ENCODE measurements at regions not wholly inside any gene's neighbourhood (a gene's known extent, or its start where the extent isn't known, plus 50 kb on each side); places are given as distances from the start of the nearest gene placed in this dataset.
A peak's percentile ranks its signal among the peaks of the same experiment; 100 is the strongest.

DNA sequence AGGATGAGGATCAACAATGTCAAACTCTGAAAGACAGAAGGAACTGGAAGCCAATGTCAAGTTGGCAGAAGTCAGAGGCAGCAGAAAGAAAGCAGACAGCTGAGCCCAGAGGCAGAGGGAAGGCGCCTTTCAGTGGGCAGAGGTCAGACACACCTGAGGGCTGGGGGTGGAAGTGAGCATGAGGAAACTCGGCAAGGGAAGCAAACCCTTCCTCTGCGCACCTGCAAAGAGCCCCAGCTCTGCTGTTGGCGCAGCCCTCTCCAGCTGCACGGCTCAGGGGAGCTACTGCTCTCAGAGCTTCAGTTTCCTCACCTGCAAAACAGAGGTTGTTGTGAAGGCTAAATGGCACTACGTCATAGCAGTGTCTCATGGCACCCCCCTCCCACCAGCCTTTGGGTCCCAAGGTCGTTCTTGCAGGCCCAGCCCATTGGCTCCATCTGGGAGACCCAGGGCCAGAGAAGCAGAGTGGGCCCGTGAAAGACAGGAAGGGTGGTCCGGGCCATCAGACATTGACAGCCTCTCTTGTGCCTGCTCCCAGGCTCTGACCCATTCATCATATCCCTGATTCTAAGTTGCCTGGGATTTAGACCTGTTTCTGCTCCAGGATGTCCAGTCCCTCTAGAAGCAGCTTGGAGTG is 53.3 kb upstream of the SLC6A11 start:
- no peak for DNase-seq (ENCODE audit: low spot score)

DNA sequence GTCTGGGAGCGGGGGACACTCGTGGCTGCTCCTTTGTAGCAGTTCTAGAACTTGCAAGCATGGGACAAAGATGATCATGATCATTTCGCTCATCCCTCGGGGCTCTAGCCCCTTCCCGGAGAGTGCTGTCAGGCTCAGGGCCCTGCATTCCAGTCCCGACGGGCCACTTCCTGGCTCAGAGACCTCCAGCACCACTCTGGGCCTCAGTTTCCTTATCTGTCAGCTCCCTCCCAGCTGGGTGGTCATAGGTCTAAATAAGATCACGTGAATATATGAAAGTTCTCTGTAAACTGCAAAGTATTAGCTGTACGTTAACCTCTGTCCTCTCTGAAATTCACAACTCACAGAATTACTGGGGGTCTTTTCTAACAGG is 52.8 kb upstream of the SLC6A11 start:
- DNase-seq (ENCODE audit: low spot score), result no peak

DNA sequence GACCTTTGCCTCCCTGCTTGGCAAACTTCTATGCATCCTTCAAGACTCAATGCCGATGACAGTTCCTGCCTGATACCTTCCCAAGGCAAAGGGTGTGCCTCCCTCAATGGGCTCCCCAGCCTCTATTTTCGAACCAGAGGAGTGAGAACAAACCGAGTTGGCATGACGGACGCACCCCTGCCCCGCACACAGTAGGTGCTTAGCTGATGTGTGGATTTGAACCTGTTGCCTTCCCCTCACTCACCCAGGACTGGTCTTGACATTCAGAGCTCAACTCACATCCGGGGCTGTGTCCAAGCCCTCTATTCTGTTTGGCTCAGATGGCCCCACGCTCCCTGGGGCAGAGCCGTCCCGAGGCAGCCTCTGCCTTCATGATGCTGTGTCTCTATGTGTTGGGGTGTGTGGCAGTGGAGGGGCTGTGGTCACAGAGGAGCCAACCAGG is 52.2 kb upstream of the SLC6A11 start:
- DNase-seq (ENCODE audit: low spot score), result no peak

DNA sequence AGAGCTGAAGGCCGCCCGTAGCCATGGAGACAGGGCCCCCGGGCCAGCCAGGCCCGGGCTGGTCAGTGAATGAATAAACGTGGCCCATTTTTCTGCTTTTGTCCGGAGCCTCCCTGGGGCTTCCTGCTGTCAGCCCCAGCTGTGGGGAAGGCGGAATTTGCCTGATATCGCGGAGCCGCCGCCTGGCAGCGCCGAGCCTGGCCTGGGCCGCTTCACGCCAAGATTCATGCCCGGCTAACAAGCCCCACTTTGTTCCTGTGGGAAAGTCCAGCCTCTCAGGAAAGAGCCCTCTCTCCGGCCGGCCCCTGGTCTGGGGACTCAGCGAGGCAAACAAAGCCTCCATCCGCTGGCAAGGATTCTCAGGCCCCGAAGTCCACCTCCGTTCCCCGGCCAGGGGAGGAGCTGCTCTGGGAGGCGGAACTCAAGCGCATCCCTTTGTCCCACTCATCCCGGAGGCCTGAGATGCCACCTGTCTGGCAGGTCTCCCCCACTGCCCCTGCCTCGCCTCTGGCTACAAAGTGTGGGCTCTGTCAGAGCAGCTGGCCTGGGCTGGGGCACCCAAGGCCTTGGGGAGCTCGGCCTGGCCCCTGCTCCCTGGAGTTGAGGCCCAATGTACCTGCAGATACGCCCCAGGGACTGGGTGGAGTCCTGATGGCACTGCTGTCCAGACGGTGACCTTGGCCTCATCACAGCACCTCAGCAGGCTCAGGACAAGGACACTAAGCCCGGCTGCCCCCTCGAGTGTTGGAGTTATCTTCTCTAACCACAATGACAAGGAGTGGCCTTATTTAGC is 51.6 kb upstream of the SLC6A11 start:
- peak; percentile 33 for DNase-seq (ENCODE audit: low spot score)

DNA sequence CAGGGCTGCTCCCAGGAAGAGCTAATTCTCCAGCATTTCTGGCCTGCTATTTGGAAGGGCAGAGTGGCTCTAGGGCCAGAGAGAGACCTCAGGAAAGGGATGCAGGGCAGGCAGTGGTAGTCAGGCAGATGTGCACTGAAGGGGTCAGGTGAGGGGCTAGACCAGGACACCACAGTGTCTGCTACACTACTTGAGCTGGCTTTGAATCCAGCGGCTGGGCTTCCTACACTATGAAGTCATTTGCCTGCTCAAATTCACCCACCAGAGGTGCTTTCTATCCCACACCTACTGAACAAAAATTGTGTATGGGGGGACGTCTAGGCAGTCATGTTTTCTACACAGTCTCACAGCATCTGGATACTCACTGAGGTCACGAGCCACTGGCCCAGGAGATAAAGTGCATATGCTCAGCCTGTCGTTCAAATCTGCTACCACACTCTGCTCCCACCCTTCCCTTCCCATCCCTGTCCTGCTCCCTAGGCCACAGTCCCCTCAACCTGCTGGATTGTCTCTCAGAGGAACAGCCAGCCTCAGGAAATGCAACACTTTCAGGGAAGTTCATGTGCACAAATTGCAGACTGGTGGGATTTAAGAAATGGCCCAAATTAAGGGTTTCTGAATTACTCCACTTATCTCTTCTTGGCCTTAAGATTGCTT is 49.9 kb upstream of the SLC6A11 start:
- peak; percentile 35 for DNase-seq (ENCODE audit: low spot score)
